ENCODE measurements at regions not wholly inside any gene's neighbourhood (a gene's known extent, or its start where the extent isn't known, plus 50 kb on each side); places are given as distances from the start of the nearest gene placed in this dataset.

DNA sequence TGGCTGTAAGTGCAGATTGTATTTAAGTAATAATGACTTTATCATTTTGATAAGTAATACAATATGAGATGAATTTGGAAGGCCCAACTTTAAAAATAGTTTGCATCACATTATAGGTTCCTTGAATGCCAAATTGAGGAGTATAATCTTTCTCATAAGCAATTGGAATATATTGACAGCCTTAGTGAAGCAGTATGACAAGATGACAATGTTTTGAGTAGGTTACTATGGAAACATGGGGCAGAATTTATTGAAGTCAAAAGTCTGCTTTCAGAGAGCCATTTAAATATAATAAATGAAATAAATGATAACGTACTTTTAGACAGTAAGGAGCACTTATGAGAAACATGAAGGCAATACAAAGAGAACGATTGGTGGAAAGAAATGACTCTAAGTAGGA, 776.4 kb downstream of the TECRL start:
- no peak for DNase-seq (ENCODE audit: low spot score)

DNA sequence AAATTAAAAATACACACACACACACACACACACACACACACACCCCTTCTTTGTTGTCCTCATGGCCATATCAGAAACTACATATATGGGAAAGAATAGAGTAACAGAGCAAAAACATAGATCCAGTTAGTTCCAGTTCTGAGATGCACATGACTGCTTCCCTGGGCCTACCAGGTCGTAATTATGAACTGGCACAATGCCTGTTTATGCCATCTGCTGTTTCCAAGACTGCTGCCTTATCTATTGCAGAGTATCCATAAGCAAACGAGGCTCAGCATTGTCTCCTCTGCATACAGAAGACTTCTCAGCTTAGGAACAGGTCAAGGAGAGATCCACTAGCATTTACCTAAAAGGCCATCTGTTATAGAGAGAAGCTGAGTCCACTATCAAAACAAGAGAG, 789.0 kb downstream of the TECRL start:
- no peak for DNase-seq (ENCODE audit: low spot score)

DNA sequence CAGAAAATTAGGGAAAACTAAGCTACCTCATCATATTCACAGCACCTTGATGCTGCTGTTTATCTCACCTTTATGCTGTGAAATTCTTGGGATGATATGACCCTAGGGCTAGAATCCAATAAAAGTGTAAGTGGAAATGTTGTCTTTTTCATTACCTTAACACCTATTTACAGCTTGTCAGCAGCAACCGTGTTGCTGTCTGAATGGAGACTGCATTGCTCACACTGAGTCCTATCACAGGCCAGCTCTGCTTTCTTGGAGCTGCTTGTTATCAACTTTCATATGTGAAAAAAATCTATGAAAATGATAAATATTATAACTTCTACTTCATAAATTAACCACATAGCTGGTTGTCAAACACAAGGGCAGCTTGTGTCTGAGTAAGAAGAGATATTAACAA, 789.5 kb downstream of the TECRL start:
- no peak for DNase-seq (ENCODE audit: low spot score)

DNA sequence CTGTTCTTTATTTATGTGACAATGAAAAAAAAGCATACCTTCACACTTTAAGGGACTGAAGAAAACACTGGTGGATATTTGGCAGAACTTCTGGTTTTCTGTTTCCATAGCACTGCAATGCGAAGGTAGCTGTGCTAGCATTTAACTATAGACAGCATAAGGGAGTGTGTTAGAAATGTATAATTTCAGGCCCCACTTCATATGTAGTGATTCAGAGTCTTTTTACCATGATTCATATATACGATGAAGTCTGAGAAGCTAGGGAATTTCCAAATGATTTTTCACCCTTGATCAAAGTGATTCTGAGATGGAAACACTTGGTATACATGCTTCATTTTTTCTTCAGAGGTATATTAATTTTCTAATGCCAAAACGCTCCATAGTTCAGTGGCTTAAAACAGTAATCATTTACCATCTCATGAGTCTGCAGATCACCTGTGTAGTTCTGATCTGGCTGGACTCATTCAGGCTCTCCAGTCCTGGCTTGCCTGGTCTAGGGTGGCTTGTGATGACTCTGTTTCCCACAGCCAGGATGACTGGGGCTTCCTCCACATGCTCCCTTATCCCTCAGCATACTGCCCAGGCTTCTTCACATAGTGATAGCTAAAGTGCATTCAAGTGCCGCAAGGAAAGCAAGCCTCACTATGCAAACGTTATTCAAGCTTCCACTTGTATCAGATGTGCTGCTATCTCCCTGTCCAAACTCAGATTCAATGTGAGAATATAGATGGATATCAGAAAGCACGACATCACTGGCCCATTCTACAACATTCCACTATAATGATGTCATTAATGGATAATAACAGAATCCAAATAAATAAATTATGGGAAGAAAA, 790.1 kb downstream of the TECRL start:
- DNase-seq (ENCODE audit: low spot score), result no peak

DNA sequence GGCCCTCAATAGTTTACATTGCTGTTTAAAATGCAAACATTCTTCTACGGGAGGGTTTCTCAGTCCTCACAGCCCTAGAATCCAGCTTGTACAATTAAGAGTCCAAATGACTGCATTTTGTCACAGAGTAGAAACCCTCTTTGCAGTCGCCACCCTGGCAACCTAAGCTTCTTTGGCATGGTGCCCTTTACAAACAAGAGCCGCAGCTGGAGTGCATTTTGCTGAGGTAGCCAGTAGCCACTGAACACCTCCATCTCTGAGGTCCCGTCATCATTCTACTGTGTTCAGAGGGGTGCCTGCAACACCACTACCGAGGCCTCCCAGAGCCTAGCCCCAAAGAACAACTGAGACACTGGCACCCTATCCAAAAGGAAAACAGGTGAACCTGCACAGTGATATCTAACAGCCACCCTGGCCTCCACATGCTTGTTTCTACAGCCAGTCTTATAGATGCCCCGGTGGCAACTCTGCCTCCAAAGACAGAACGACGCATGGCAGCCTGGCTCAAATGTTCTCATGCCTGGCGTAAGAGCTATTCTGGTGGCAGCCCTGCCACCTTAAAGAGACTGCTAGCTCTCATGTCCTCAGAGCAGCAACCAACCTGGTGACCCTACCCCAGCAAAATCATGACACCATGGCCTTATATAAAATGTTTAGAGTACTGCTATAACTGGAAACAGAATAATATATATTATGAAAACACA, 801.9 kb downstream of the TECRL start:
- no peak for DNase-seq (ENCODE audit: low spot score)

DNA sequence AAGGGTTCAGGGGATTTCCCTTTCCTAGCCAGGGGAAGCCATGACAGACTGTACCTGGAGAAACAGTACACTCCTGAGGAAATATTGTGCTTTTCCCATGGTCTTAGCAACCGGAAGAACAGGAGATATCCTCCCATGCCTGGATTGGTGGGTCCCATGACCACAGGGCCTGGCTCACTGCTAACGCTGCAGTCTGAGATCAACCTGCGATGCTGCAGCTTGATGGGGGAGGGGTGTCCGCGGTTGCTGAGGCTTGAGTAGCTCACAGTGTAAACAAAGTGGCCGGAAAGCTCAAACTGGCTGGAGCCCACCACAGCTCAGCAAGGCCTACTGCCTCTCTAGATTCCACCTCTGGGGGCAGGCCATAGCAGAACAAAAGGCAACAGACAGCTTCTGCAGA, 819.5 kb downstream of the TECRL start:
- DNase-seq (ENCODE audit: low spot score), result no peak

DNA sequence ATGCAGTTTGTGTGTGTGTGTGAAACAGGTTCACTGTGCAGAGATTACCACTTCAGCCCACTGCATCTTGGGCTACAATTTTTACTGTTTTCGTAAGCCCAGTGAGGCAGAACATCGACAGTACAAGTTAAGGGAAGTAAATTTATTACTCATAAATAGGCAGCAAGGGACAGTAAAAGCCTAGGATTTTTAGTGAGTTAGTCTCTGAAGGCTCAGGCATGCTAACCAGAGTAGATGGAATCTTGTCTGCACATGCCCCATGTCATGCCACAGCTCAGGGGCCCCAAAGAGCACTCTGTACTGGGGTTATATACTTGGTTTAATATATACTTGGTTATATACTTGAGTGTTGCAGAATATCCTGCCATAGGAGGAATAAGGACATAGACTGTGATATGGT, 825.7 kb downstream of the TECRL start:
- DNase-seq (ENCODE audit: low spot score), result no peak

DNA sequence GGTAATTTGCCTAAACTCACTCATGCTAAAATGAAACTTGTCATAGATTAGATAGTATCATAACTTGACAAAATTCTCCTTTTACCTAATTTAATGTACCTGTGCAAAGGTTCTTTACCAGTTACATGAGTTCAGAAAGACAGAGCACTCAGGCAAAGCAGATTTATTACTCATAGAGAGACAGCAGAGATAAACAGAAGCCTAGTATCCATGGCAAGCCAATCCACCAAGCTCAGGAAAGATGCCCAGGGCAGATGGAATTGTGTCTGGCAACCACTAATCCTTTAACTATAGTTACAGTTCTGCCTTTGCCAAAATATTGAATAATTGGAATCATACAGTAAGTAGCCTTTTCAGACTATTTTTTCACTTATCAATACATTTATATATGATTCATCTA, 826.2 kb downstream of the TECRL start:
- DNase-seq (ENCODE audit: low spot score), result no peak

DNA sequence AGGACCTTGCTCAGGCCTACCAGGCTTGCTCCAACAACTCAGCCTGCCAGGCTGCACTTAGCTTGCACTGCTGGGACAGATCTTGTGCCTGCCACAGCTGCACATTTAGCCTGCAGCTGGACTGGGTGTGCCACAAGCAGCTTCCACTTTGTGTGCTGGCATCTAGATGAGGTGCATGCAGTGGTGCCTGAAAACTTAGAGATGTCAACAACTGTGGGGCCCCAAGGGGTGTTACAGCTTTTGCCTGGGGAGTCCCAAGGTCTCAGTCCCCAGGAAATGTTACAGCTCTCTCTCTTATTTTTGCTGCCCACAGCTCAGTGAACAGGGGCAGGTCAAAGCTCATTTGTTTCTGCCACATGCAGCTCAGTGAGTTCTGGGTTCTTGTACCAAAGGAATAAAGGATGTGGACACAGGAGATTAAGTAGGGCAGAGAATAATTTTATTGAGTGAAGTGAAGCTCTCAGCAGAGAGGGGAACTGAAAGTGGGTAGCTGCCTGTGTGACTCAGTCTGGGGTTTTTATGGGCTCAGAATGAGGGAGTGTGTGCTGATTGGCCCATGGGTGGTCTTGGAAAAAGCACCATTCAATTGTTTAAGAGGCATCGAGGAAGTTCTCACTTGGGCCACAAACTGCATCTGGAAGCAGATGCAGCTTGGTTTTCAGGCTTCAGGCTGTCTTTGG, 828.3 kb downstream of the TECRL start:
- DNase-seq (ENCODE audit: low spot score), result no peak

DNA sequence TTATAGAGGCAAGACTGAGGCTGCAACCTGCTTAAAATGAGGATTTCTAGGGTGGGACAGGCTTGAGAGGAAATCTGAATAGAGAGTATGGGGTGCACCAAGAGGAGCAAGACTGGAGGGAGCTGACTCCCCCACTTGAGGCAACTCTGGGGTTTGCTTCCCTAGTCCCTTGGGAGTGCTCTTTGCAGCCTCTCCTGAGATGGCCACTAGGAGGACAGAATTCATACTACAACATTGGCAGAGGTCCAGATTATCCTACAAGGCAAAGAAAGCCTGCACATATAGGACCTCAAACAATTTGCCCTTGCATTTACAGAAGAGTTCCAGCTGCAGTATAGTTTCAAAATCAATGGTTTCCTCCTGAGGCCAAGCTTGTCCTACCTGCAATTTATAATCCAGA, 830.9 kb downstream of the TECRL start:
- no peak for DNase-seq (ENCODE audit: low spot score)

DNA sequence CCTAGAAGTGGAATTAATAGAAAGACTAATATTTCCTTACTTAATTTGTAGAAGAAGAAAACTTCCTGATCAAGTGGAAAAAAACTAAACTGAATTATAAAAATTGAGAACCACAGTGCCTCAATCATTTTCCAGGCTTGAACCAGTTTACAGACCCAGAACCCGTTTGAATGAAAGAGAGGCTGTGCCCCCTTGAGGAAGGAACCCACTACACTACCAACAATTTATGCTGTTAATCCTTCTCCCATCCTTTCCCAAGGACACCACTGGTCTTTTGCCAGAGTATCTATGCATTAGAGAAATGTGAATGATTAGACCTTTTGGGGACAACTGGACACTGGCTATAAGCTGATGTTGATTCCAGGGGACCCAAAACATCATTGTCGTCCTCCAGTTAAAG, 842.6 kb downstream of the TECRL start:
- DNase-seq (ENCODE audit: low spot score), result no peak

DNA sequence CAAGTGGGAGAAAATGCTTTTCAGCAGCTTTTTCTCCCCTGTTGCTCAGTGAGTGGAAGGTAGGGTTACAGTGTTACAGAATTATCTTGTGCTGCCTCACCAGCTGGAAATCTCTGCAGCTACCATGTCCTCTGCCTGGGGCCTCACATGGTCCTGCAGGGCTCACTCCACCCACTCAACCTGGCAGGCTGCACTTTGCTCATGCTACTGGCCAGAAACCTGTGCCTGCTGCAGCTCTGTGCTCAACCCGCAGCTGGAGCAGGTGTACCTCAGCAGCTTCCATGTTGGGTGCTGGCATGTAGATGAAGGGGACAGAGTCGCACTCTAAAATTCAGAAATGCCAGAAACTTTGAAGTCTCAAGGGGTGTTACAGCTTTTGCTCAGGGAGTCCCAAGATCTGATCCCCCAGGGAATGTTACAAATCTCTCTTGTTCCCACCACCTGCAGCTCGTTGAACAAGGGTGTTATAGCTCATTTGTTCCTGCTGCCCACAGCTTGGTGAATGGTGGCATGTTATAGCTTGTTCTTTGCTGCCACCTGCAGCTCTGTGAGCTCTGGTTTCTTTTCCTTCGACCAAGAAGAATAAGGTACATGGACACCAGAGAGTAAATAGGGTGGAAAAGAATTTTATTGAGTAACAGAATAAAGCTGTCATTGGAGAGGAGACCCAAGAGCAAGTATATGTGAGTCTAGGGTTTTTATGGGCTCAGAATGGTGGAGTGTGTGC, 845.8 kb downstream of the TECRL start:
- DNase-seq (ENCODE audit: low spot score), result no peak

DNA sequence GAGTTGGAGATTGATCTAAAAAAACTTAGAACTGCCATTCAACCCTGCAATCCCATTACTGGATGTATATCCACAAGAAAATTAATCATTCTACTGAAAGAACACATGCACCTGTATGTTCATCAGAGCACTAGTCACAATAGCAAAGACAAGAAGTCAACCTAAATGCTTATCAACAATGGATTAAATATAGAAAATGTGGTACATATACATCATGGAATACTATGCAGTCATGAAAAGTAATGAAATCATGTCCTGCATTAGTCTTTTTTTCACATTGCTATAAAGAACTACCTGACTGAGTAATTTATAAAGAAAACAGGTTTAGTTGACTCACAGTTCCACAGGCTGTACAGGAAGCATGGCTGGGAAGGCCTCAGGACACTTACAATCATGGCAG, 850.5 kb downstream of the TECRL start:
- no peak for DNase-seq (ENCODE audit: low spot score)

DNA sequence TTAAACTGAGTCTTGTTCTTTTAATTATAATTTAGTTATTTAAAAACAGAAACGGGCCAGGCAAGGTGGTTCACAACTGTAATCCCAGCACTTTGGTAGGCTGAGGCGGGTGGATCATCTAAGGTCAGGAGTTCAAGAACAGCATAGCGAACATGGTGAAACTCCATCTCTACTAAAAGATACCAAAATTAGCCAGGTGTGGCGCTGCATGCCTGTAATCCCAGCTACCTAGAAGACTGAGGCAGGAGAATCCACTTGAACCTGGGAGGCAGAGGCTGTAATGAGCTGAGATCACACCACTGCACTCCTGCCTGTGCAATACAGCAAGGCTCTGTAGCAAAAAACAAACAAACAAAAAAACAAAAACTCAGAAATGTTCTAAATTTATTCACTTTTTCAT, 852.9 kb downstream of the TECRL start:
- no peak for DNase-seq (ENCODE audit: low spot score)

DNA sequence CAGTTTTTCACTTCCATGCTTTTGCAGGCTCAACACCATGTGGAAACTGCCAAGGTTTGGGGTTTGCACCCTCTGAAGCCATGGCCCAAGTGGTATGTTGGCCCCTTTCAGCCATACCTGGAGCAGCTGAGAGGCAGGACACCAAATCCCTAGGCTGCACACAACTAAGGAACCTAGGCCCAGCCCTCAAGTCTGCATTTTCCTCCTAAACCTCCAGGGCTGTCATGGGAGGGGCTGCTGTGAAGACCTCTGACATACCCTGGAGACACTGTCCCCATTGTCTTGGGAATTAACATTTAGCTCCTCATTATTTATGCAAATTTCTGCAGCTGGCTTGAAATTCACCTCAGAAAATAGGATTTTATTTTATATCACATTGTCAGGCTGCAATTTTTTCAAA, 856.1 kb downstream of the TECRL start:
- DNase-seq (ENCODE audit: low spot score), result no peak

DNA sequence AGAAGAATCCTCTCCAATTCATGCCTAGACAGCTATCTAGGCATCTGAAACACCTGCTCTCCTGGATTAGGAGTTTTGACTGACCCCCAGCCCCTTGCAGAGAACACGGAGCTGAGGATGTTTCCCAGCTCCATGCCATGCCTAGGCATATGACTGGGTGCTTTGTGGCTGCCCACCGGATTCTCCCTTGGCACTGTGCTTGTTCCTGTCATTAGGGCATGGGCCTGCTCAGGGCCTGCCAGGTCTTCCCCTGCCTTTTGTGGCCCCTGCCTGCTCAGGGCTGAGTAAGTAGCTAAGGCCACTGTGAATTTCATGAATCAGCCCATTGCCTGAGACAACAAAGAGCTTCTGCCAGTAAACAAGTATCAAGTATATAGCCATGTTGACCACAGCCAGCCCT, 867.4 kb downstream of the TECRL start:
- DNase-seq (ENCODE audit: low spot score), result no peak

DNA sequence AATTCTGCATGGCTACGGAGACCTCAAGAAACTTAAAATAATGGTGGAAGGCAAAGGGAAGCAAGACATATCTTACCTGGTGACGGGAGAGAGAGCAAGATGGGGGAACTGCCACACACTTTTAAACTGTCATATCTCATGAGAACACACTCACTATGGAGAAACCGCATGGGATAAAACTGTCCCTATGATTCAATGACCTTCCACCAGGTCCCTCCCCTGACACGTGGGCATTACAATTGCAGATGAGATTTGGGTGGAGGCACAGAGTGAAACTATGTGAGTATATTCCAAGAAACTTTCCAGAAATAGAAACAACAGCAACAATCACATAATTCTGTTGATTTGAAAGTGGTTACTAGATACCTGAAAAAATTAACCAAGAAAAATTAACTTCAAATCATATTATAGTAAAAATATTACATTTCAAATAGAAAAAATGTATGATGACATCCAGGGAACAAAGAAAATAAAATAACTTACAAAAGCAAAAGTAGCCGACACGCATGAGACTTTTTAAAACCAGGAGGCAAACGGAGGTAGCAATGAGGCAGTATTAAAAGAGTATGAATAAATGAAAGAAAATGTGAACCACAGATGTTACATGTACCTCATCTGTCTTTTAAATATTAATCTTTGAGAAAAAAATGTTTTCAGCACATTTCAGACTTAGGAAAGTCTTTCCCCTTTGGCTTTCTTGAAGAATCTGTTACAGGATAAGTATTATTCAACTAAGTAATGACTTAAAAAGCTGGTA, 879.5 kb downstream of the TECRL start:
- DNase-seq (ENCODE audit: low spot score), result no peak

DNA sequence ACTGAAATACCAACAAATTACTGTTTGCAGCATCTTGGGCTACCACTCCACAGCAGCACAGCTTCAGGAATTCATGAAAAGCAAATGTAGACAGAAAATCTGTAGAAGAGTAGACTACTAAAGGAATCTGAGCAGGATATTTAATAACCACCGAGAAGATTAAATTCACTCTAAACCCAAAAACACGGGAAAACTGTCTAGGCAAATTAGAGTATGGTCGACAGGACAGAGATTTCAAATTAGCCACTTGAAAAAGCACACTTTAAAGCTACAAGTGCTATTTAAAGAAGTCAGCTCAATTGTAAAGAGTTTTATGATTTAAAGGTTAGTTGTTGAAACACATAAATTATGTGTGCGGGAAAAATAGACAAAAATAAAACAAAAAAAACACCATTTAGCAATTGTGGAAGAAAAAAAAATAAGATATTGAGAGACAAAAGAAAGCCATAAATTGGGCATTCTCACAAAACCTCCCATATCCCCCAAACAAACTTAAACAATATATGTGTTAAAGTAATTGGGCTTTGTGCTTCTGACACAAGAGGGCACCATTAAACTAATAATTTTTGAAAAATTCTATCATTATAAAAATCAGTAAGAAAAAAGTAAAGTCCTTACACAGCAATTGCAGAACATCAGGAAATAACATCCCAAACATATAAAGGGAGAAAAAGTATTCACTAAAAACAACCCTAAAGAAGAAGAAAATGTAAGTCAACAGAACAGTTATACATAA, 880.8 kb downstream of the TECRL start:
- no peak for DNase-seq (ENCODE audit: low spot score)

DNA sequence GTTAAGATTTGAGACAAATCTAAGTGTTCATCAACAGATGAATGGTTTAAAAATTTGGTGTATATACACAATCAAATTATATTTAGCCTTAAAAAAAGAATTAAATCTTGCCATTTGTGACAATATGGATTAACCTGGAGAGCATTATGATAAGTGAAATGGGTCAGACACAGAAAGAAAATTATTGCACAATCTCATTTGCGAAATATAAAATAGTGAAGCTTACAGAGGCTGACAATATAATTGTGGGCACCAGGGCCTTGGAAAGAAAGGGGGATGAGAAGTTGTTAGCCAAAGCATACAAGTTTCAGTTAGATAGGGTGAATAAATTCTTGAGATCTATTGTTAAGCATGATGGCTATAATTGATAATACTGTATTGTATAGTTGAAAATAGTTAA, 883.0 kb downstream of the TECRL start:
- no peak for DNase-seq (ENCODE audit: low spot score)

DNA sequence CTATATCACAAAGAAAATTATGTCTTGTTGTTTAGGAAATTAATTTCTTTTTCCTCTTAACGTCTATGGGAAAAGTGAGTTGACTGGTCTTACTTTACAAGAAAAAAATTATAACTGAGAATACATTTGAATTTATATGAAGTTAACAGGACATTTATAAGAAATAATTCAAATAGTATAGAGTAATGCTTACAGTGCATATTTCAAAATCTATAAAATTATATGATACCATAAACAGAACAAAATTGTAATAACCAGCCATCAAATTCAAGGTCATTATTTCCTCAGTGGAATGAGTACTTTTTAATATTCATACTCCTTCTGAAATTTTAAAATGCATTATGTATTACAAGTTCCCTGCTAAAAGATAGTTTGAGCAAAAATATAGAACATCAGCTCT, 884.5 kb downstream of the TECRL start:
- no peak for DNase-seq (ENCODE audit: low spot score)

Measured in activated CD4-positive, alpha-beta T cell treated with anti-CD3 and anti-CD28 coated beads, Interleukin-2, Interleukin-4, amounts not matched to agents 100 ng/mL and 50 ng/mL, durations not matched to agents 16 hours and 8 hours (primary cell).